GM12875 (cell line): ENCODE measurements at regions not wholly inside any gene's neighbourhood (a gene's known extent, or its start where the extent isn't known, plus 50 kb on each side); places are given as distances from the start of the nearest gene placed in this dataset.

Source experiments
- H3K4me3 ChIP-seq: one replicate; pipeline ENCODE4 v1.5.1; 2011; ENCODE audit warnings: low read depth, low read length, control low read depth
- CTCF ChIP-seq: IDR thresholded peaks from 2 replicates; pipeline ENCODE4 v1.5.1; 2011; ENCODE audit warnings: low read depth, mild to moderate bottlenecking, control low read depth, inconsistent platforms, low read length, moderate library complexity, borderline replicate concordance; ENCODE audit not compliant: insufficient read depth

- H3K4me3 ChIP-seq: no peak overlapping the region
- no peak for TF ChIP-seq CTCF
Measured at GRCh38 chr5:101860563-101860962, 435.5 kb downstream of the SLCO4C1 start.

DNA sequence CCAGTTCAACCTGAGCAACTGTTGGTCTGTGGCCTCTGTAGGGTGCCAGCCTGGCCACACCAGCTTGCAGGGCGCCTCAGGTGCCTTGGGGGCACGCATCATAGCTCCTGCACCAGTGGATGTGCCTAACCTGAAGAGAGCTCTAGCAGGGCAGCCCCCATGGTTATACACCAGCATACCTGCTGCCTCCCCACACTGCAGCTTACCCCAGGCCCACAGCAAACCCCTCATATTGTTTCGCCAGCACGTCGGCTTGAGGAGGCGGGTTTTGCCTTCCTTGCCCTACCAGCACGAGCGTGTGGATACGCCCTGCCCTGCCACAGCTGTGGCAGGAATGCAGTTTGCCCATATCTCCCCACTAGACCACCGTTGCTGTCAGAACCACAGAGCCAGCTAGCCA lies 435.9 kb downstream of the SLCO4C1 start:
- no peak overlapping the region for H3K4me3 ChIP-seq
- TF ChIP-seq CTCF: no peak

- TF ChIP-seq CTCF: no peak
Measured at GRCh38 chr5:101846496-101846895, 449.6 kb downstream of the SLCO4C1 start.

DNA sequence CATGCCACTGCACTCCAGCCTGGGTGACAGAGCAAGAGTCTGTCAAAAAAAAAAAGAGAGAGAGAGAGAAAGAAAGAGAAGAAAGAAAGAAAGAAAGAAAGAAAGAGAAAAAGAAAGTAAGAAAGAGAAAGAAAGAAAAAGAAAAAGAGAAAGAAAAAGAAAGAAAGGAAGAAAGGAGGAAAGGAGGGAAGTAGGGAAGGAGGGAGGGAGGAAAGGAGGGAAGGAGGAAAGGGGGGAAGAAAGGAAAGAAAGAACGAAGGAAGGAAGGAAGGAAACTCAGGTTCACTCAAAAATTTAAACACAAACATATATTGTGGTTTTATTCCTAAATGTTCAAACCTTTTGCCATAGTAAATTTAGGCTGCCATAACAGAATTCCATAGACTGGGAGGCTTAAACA lies 453.0 kb downstream of the SLCO4C1 start:
- H3K4me3 ChIP-seq: no peak overlapping the region

More at GRCh38 chr5:101846496-101846895, 449.6 kb downstream of the SLCO4C1 start:
- no peak overlapping the region for H3K4me3 ChIP-seq

GRCh38 chr5:101838435-101838834 lies 457.6 kb downstream of the SLCO4C1 start:
- no peak for TF ChIP-seq CTCF
- no peak overlapping the region for H3K4me3 ChIP-seq

More for the DNA sequence above, 453.0 kb downstream of the SLCO4C1 start:
- no peak for TF ChIP-seq CTCF

- no peak overlapping the region for H3K4me3 ChIP-seq
- no peak for TF ChIP-seq CTCF
Measured at GRCh38 chr5:101829255-101829654, 466.8 kb downstream of the SLCO4C1 start.

GRCh38 chr5:101811466-101811865 lies 484.6 kb downstream of the SLCO4C1 start:
- no peak overlapping the region for H3K4me3 ChIP-seq
- no peak for TF ChIP-seq CTCF
